Keratinocyte (primary cell): ENCODE measurements at regions not wholly inside any gene's neighbourhood (a gene's known extent, or its start where the extent isn't known, plus 50 kb on each side); places are given as distances from the start of the nearest gene placed in this dataset.

Experiments used
- DNase-seq: peaks from one replicate; pipeline ENCODE4 v3.0.0-alpha.2; 2011; ENCODE audit warnings: low read depth, missing footprints, low spot score
- FAIRE-seq: peaks from 2 replicates; lab custom pipeline; 2011; peaks lifted over from hg19 to GRCh38; lab: Jason Lieb, UNC
- H2AFZ ChIP-seq: 2 replicates; pipeline ENCODE4 v1.6.0; 2012; ENCODE audit warnings: low read length, control low read depth, inconsistent platforms; ENCODE audit not compliant: control insufficient read depth
- H3K27ac ChIP-seq: 2 replicates; pipeline ENCODE4 v1.5.1; 2011; ENCODE audit warnings: low read length; ENCODE audit not compliant: control insufficient read depth, insufficient read depth
- H3K27me3 ChIP-seq: 3 replicates; pipeline ENCODE4 v1.6.0; 2011; ENCODE audit warnings: low read length; ENCODE audit not compliant: control insufficient read depth, insufficient read depth; ENCODE audit errors: extremely low read depth
- H3K36me3 ChIP-seq, 2 experiments: 2 replicates in 1 of 2; 3 replicates in 1 of 2; pipeline ENCODE4 v1.5.1; 2011; ENCODE audit warnings: low read length in 2 of 2, mild to moderate bottlenecking in 1 of 2; ENCODE audit not compliant: control insufficient read depth in 2 of 2, insufficient read depth in 2 of 2; ENCODE audit errors: extremely low read depth in 1 of 2
- H3K4me1 ChIP-seq: 3 replicates; pipeline ENCODE4 v1.5.1; 2011; ENCODE audit warnings: low read length; ENCODE audit not compliant: control insufficient read depth, insufficient read depth; ENCODE audit errors: extremely low read depth
- H3K4me2 ChIP-seq: 3 replicates; pipeline ENCODE4 v1.6.0; 2011; ENCODE audit warnings: low read depth, low read length; ENCODE audit not compliant: control insufficient read depth, insufficient read depth; ENCODE audit errors: extremely low read depth
- H3K4me3 ChIP-seq, 3 experiments: fragments of 200-600 bp in 1 of 3; sonication (generic) in 1 of 3; 2 replicates in 2 of 3; 3 replicates in 1 of 3; pipeline ENCODE4 v1.5.1; 2011 to 2016; ENCODE audit warnings: low read length in 3 of 3, mild to moderate bottlenecking in 3 of 3, control low read depth in 2 of 3, inconsistent platforms in 1 of 3, low read depth in 1 of 3, mixed read lengths in 1 of 3, mixed run types in 1 of 3, moderate library complexity in 1 of 3; ENCODE audit not compliant: control insufficient read depth in 2 of 3, insufficient read depth in 2 of 3; ENCODE audit errors: extremely low read depth in 1 of 3
- H3K79me2 ChIP-seq: 2 replicates; pipeline ENCODE4 v1.6.0; 2012; ENCODE audit warnings: low read length; ENCODE audit not compliant: control insufficient read depth, insufficient read depth
- H3K9ac ChIP-seq: 3 replicates; pipeline ENCODE4 v1.6.0; 2011; ENCODE audit warnings: low read length; ENCODE audit not compliant: control insufficient read depth, insufficient read depth; ENCODE audit errors: extremely low read depth
- H3K9me1 ChIP-seq: 3 replicates; pipeline ENCODE4 v1.6.0; 2011; ENCODE audit warnings: low read length; ENCODE audit not compliant: control insufficient read depth, insufficient read depth; ENCODE audit errors: extremely low read depth
- H3K9me3 ChIP-seq: 2 replicates; pipeline ENCODE4 v1.5.1; 2012; ENCODE audit warnings: low read depth, low read length; ENCODE audit not compliant: control insufficient read depth
- H4K20me1 ChIP-seq: 3 replicates; pipeline ENCODE4 v1.6.0; 2011; ENCODE audit warnings: low read length; ENCODE audit not compliant: control insufficient read depth, insufficient read depth; ENCODE audit errors: extremely low read depth
- EZH2 ChIP-seq: IDR thresholded peaks from one replicate; pipeline ENCODE4 v1.6.1; 2012; ENCODE audit warnings: inconsistent platforms, mild to moderate bottlenecking, low read length, moderate library complexity
- dilution Hi-C: fragments of 300-500 bp; cut with MboI; formaldehyde crosslinking; loops from one replicate; pipeline ENCODE4 v1.7.0; 2020; ENCODE audit warnings: low sequenced_read_pairs; ENCODE audit not compliant: extremely low pct_ligation_motif_present
- TF ChIP-seq, protein P1 (sequence below), 3 experiments: IDR thresholded peaks in 1 of 3; conservative IDR thresholded peaks in 1 of 3; optimal IDR thresholded peaks in 1 of 3; 2 replicates in 2 of 3; 3 replicates in 1 of 3; pipeline versions ENCODE3 to v1.5.1; 2011; ENCODE audit warnings: low read length in 3 of 3, mild to moderate bottlenecking in 3 of 3, moderate library complexity in 2 of 3, control low read depth in 1 of 3, inconsistent platforms in 1 of 3; ENCODE audit not compliant: insufficient read depth in 2 of 3; ENCODE audit errors: extremely low read depth in 1 of 3

DNA sequence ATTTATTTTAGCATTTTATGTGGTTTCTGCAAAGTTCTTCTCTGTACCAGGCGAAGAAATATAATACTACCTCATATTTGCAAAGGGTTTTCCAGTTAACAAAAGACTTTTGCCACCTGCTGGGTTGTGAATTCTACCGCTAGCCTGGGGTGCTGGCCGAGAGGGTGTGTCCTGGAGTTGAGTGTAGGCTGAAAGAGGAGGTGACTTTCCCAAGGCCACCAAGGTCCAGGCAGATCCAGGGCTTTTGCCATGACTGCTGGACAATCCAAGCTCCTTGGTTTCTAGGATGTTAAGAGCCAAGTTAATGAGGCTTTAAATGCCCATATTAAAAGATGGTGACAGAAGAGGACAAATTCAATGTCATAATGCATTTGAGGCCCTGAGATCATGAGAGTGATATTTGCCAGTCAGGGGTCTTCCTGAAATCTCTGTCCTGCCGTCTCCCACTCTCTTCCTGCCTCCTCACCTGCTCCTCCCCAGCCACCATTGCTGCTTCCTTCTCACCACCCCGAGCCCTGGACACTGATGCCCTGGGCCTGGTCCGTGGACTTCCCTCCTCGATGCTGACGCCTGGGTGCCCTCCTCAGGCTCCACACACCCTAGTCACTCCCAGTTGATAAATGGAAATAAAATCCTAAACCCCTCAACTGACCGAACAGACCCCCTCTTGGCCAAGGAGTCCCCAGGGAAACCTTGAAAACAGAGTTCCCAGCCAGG is 825.6 kb downstream of the TBC1D22A start:
- Histone ChIP-seq H2AFZ (no peak overlapping the region), H4K20me1 (no peaks in the 10 kb centered on the region), H3K4me1 (no peaks in the 10 kb centered on the region), H3K9ac (no peak overlapping the region), H3K9me3 (peaks cover 3% of the 10 kb centered on the region), H3K79me2 (no peaks in the 10 kb centered on the region), H3K36me3 (no peaks in the 10 kb centered on the region), H3K27me3 (no peaks in the 10 kb centered on the region), H3K27ac (no peak overlapping the region), H3K9me1 (no peaks in the 10 kb centered on the region), H3K4me3 (no peak overlapping the region), H3K4me2 (no peak overlapping the region)
- no peak for DNase-seq
- FAIRE-seq: no peak
- dilution Hi-C loops: no loop called here
- TF ChIP-seq EZH2: no peak
- TF ChIP-seq, protein P1, sequence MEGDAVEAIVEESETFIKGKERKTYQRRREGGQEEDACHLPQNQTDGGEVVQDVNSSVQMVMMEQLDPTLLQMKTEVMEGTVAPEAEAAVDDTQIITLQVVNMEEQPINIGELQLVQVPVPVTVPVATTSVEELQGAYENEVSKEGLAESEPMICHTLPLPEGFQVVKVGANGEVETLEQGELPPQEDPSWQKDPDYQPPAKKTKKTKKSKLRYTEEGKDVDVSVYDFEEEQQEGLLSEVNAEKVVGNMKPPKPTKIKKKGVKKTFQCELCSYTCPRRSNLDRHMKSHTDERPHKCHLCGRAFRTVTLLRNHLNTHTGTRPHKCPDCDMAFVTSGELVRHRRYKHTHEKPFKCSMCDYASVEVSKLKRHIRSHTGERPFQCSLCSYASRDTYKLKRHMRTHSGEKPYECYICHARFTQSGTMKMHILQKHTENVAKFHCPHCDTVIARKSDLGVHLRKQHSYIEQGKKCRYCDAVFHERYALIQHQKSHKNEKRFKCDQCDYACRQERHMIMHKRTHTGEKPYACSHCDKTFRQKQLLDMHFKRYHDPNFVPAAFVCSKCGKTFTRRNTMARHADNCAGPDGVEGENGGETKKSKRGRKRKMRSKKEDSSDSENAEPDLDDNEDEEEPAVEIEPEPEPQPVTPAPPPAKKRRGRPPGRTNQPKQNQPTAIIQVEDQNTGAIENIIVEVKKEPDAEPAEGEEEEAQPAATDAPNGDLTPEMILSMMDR (optimal IDR thresholded peaks at IDR 0.05 in 1 of 3, IDR thresholded peaks at IDR 0.05 in 1 of 3, conservative IDR thresholded peaks at IDR 0.05 in 1 of 3; ENCODE audit: extremely low read depth in 1 of 3, insufficient read depth in 2 of 3, low read length in 3 of 3): no peak

DNA sequence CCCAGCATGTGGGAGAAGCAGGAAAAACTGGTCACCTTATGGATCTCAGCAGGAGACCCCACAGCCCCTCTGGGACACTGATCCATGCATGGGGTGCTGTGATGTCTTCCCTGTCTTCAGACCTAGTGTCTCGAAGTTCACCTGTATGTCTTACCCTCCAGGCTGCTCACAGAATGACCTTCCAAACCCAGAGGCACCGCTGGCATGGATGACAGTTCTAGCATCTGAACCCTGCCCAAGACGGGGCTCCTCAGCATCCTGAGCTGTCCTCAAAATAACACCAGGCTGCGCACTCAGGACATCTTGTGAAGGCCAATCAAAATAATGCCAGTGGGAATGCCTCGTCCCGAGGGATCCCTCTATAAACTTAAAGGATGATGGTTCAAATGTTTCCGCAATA is 824.9 kb downstream of the TBC1D22A start:
- no peak overlapping the region for H2AFZ ChIP-seq
- H3K27me3 ChIP-seq: no peaks in the 10 kb centered on the region
- no peak overlapping the region for H3K4me3 ChIP-seq
- H3K79me2 ChIP-seq: no peaks in the 10 kb centered on the region
- H3K9me1 ChIP-seq: no peaks in the 10 kb centered on the region
- FAIRE-seq (no peak), DNase-seq (no peak)
- no peak overlapping the region for H3K27ac ChIP-seq
- dilution Hi-C loops: no loop called here
- no peaks in the 10 kb centered on the region for H3K36me3 ChIP-seq
- no peaks in the 10 kb centered on the region for H4K20me1 ChIP-seq
- H3K4me1 ChIP-seq: no peaks in the 10 kb centered on the region
- no peak overlapping the region for H3K9ac ChIP-seq
- no peak overlapping the region for H3K4me2 ChIP-seq
- H3K9me3 ChIP-seq: no peaks in the 10 kb centered on the region
- TF ChIP-seq, protein P1 (optimal IDR thresholded peaks at IDR 0.05 in 1 of 3, IDR thresholded peaks at IDR 0.05 in 1 of 3, conservative IDR thresholded peaks at IDR 0.05 in 1 of 3; ENCODE audit: extremely low read depth in 1 of 3, insufficient read depth in 2 of 3, low read length in 3 of 3): no peak
- no peak for TF ChIP-seq EZH2
